Naive thymus-derived CD8-positive, alpha-beta T cell (primary cell): ENCODE measurements at regions not wholly inside any gene's neighbourhood (a gene's known extent, or its start where the extent isn't known, plus 50 kb on each side); places are given as distances from the start of the nearest gene placed in this dataset.
"Not testable (repeated sequence)": the region's sequence is repeated elsewhere in the genome, so short reads cannot be mapped to it uniquely, and the experiment has no call there.

Source experiments
- ATAC-seq, 2 donors: fragments of 150-1000 bp; cut with Tn5 transposase in 1 of 2; sonication (Bioruptor Pico), chemical (Tn5 transposase) in 1 of 2; 1 replicate in 1 of 2; 2 replicates in 1 of 2; pipeline ENCODE4 v1.10.0; 2021; ENCODE audit warnings: mild to moderate bottlenecking in 2 of 2, moderate library complexity in 2 of 2
- POLR2A ChIA-PET: fragments of 350-600 bp; sonication (Branson Sonifier 250); formaldehyde crosslinking; loops from one replicate; lab custom pipeline; 2021; ENCODE audit warnings: antibody characterized with exemption; lab: Charles Lee
- DNase-seq, 10 donors: peaks; one replicate each; pipeline versions ENCODE4 v3.0.0 to v3.0.0-alpha.2; 2020 to 2022
- H3K27ac Mint-ChIP-seq, 10 donors: one replicate each; pipeline ENCODE4 v1.8.0; 2020 to 2022; ENCODE audit warnings: mild to moderate bottlenecking in 10 of 10, mixed read lengths in 10 of 10, moderate library complexity in 4 of 10, inconsistent platforms in 1 of 10
- H3K27me3 Mint-ChIP-seq, 5 donors: one replicate each; pipeline ENCODE4 v1.8.0; 2021 to 2022; ENCODE audit warnings: mixed read lengths in 5 of 5
- H3K36me3 Mint-ChIP-seq, 3 donors: one replicate each; pipeline ENCODE4 v1.8.0; 2020 to 2022; ENCODE audit warnings: mixed read lengths in 3 of 3, mild to moderate bottlenecking in 2 of 3, inconsistent platforms in 1 of 3
- H3K4me1 Mint-ChIP-seq, 4 donors: one replicate each; pipeline ENCODE4 v1.8.0; 2021 to 2022; ENCODE audit warnings: mixed read lengths in 4 of 4
- H3K4me3 Mint-ChIP-seq, 10 donors: one replicate each; pipeline ENCODE4 v1.8.0; 2020 to 2022; ENCODE audit warnings: mild to moderate bottlenecking in 10 of 10, mixed read lengths in 10 of 10, moderate library complexity in 6 of 10, inconsistent platforms in 1 of 10
- H3K9me3 Mint-ChIP-seq, 9 donors: one replicate each; pipeline ENCODE4 v1.8.0; 2020 to 2022; ENCODE audit warnings: mixed read lengths in 9 of 9, mild to moderate bottlenecking in 3 of 9, inconsistent platforms in 1 of 9, moderate library complexity in 1 of 9

GRCh38 chr5:174644923-174645322 lies 79.5 kb upstream of the MSX2 start:
- Mint-ChIP-seq H3K36me3 (peaks cover 0 to 2% (median 0%) of the 10 kb centered on the region in 3 donors), H3K4me1 (peaks cover 0 to 3% (median 0%) of the 10 kb centered on the region in 4 donors), H3K27ac (no peak overlapping the region), H3K27me3 (peaks cover 0 to 6% (median 0%) of the 10 kb centered on the region in 5 donors), H3K9me3 (peaks cover 0 to 15% (median 3%) of the 10 kb centered on the region in 9 donors), H3K4me3 (no peak overlapping the region)
- ATAC-seq (no peak), DNase-seq (no peak)
- POLR2A ChIA-PET: no interaction called here

GRCh38 chr5:174645677-174646076 lies 78.7 kb upstream of the MSX2 start:
- DNase-seq (no peak), ATAC-seq (no peak)
- H3K27ac Mint-ChIP-seq: no peak overlapping the region
- H3K4me1 Mint-ChIP-seq: peaks cover 0 to 3% (median 0%) of the 10 kb centered on the region in 4 donors
- peaks cover 0 to 15% (median 3%) of the 10 kb centered on the region in 9 donors for H3K9me3 Mint-ChIP-seq
- POLR2A ChIA-PET: no interaction called here
- H3K36me3 Mint-ChIP-seq: no peaks in the 10 kb centered on the region
- no peak overlapping the region for H3K4me3 Mint-ChIP-seq
- H3K27me3 Mint-ChIP-seq: peaks cover 0 to 6% (median 0%) of the 10 kb centered on the region in 5 donors

GRCh38 chr5:174648618-174649017 lies 75.8 kb upstream of the MSX2 start:
- POLR2A ChIA-PET, H3K27ac Mint-ChIP-seq, DNase-seq, H3K4me3 Mint-ChIP-seq, H3K4me1 Mint-ChIP-seq, H3K36me3 Mint-ChIP-seq, ATAC-seq: not testable (repeated sequence)
- Mint-ChIP-seq H3K27me3 (peaks cover 3 to 19% (median 11%) of the 10 kb centered on the region in 5 donors), H3K9me3 (peaks cover 0 to 14% (median 4%) of the 10 kb centered on the region in 9 donors)

- no peak overlapping the region for H3K27ac Mint-ChIP-seq
- peaks cover 0 to 3% (median 0%) of the 10 kb centered on the region in 4 donors for H3K4me1 Mint-ChIP-seq
- POLR2A ChIA-PET: no interaction called here
- no peak overlapping the region for H3K4me3 Mint-ChIP-seq
- no peak for DNase-seq
- ATAC-seq: no peak
- peaks cover 0 to 14% (median 4%) of the 10 kb centered on the region in 9 donors for H3K9me3 Mint-ChIP-seq
- H3K27me3 Mint-ChIP-seq: peaks cover 3 to 19% (median 13%) of the 10 kb centered on the region in 5 donors
- no peaks in the 10 kb centered on the region for H3K36me3 Mint-ChIP-seq
Measured at GRCh38 chr5:174649391-174649790, 75.0 kb upstream of the MSX2 start.

- POLR2A ChIA-PET: no interaction called here
- H3K27ac Mint-ChIP-seq: no peak overlapping the region
- no peak for DNase-seq
Measured at GRCh38 chr5:174654442-174654841, 69.9 kb upstream of the MSX2 start.

GRCh38 chr5:174655351-174655750 lies 69.0 kb upstream of the MSX2 start:
- DNase-seq: no peak
- H3K4me1 Mint-ChIP-seq: no peaks in the 10 kb centered on the region
- POLR2A ChIA-PET: no interaction called here
- H3K27ac Mint-ChIP-seq: no peak overlapping the region
- H3K9me3 Mint-ChIP-seq: peaks cover 0 to 6% (median 0%) of the 10 kb centered on the region in 9 donors
- no peaks in the 10 kb centered on the region for H3K36me3 Mint-ChIP-seq
- H3K4me3 Mint-ChIP-seq: no peak overlapping the region
- peaks cover 7 to 19% (median 10%) of the 10 kb centered on the region in 5 donors for H3K27me3 Mint-ChIP-seq
- no peak for ATAC-seq

More at GRCh38 chr5:174654442-174654841, 69.9 kb upstream of the MSX2 start:
- Mint-ChIP-seq H3K36me3 (no peaks in the 10 kb centered on the region), H3K4me1 (peaks cover 0 to 1% (median 0%) of the 10 kb centered on the region in 4 donors), H3K4me3 (no peak overlapping the region), H3K27me3 (peaks cover 7 to 19% (median 13%) of the 10 kb centered on the region in 5 donors), H3K9me3 (peaks cover 0 to 6% (median 0%) of the 10 kb centered on the region in 9 donors)
- ATAC-seq: no peak

GRCh38 chr5:174664180-174664850 lies 60.1 kb upstream of the MSX2 start:
- Mint-ChIP-seq H3K27me3 (peaks cover 0 to 16% (median 10%) of the 10 kb centered on the region in 5 donors), H3K36me3 (peaks cover 0 to 11% (median 0%) of the 10 kb centered on the region in 3 donors), H3K4me3 (no peak overlapping the region), H3K9me3 (peaks cover 0 to 30% (median 11%) of the 10 kb centered on the region in 9 donors), H3K27ac (no peak overlapping the region), H3K4me1 (no peaks in the 10 kb centered on the region)
- ATAC-seq (no peak), DNase-seq (no peak)
- POLR2A ChIA-PET: no interaction called here

GRCh38 chr5:174665347-174665746 lies 59.0 kb upstream of the MSX2 start:
- Mint-ChIP-seq H3K27me3 (peaks cover 0 to 16% (median 7%) of the 10 kb centered on the region in 5 donors), H3K4me1 (no peaks in the 10 kb centered on the region), H3K4me3 (no peak overlapping the region), H3K9me3 (peaks cover 0 to 30% (median 11%) of the 10 kb centered on the region in 9 donors), H3K36me3 (peaks cover 0 to 11% (median 0%) of the 10 kb centered on the region in 3 donors), H3K27ac (no peak overlapping the region)
- DNase-seq (no peak), ATAC-seq (no peak)
- POLR2A ChIA-PET: no interaction called here

- Mint-ChIP-seq H3K36me3 (peaks cover 0 to 11% (median 0%) of the 10 kb centered on the region in 3 donors), H3K4me3 (no peak overlapping the region), H3K27ac (no peak overlapping the region), H3K9me3 (peaks cover 0 to 30% (median 11%) of the 10 kb centered on the region in 9 donors), H3K4me1 (no peaks in the 10 kb centered on the region), H3K27me3 (peaks cover 0 to 30% (median 8%) of the 10 kb centered on the region in 5 donors)
- ATAC-seq (no peak), DNase-seq (no peak)
- POLR2A ChIA-PET: no interaction called here
Measured at GRCh38 chr5:174667526-174667925, 56.9 kb upstream of the MSX2 start.

GRCh38 chr5:174668349-174668748 lies 56.0 kb upstream of the MSX2 start:
- DNase-seq (no peak), ATAC-seq (no peak)
- Mint-ChIP-seq H3K9me3 (peaks cover 0 to 29% (median 11%) of the 10 kb centered on the region in 9 donors), H3K27me3 (peaks cover 0 to 30% (median 8%) of the 10 kb centered on the region in 5 donors), H3K4me3 (no peak overlapping the region), H3K36me3 (peaks cover 0 to 11% (median 0%) of the 10 kb centered on the region in 3 donors), H3K27ac (no peak overlapping the region), H3K4me1 (no peaks in the 10 kb centered on the region)
- POLR2A ChIA-PET: no interaction called here
